Lower leg skin (tissue), 3 donors: ENCODE measurements at regions not wholly inside any gene's neighbourhood (a gene's known extent, or its start where the extent isn't known, plus 50 kb on each side); places are given as distances from the start of the nearest gene placed in this dataset.

Source experiments
- POLR2A ChIP-seq, 2 donors: fragments of 450-650 bp; IDR thresholded peaks; one replicate each; pipeline ENCODE4 v1.6.1; 2016 to 2017; ENCODE audit warnings: antibody characterized with exemption in 2 of 2, mild to moderate bottlenecking in 1 of 2, moderate library complexity in 1 of 2
- TF ChIP-seq, protein P1 (sequence below), 3 donors: fragments of 450-650 bp; IDR thresholded peaks; one replicate each; pipeline ENCODE4 v1.5.1; 2016; ENCODE audit warnings: antibody characterized with exemption in 3 of 3, mild to moderate bottlenecking in 3 of 3, moderate library complexity in 2 of 3

DNA sequence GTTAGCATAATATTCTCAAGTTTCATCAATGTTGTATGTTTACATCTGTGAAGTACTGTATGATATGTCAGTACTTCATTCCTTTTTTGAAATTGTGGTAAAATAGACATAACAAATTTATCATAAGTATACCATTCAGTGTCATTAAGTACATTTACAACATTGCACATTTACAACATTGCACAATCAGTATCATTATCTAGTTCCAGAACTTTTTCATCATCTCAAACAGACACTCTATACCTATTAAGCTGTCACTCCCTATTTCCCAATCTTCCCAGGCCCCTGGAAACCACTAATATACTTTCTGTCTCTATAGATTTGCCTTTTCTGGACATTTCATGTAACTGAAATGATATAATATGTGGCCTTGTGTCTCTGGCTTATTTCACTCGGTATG is 75.1 kb upstream of the ATG10 start:
- TF ChIP-seq POLR2A (IDR thresholded peaks at IDR 0.05): no peak
- TF ChIP-seq, protein P1, sequence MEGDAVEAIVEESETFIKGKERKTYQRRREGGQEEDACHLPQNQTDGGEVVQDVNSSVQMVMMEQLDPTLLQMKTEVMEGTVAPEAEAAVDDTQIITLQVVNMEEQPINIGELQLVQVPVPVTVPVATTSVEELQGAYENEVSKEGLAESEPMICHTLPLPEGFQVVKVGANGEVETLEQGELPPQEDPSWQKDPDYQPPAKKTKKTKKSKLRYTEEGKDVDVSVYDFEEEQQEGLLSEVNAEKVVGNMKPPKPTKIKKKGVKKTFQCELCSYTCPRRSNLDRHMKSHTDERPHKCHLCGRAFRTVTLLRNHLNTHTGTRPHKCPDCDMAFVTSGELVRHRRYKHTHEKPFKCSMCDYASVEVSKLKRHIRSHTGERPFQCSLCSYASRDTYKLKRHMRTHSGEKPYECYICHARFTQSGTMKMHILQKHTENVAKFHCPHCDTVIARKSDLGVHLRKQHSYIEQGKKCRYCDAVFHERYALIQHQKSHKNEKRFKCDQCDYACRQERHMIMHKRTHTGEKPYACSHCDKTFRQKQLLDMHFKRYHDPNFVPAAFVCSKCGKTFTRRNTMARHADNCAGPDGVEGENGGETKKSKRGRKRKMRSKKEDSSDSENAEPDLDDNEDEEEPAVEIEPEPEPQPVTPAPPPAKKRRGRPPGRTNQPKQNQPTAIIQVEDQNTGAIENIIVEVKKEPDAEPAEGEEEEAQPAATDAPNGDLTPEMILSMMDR (IDR thresholded peaks at IDR 0.05): no peak
